ENCODE measurements at regions not wholly inside any gene's neighbourhood (a gene's known extent, or its start where the extent isn't known, plus 50 kb on each side); places are given as distances from the start of the nearest gene placed in this dataset.

DNA sequence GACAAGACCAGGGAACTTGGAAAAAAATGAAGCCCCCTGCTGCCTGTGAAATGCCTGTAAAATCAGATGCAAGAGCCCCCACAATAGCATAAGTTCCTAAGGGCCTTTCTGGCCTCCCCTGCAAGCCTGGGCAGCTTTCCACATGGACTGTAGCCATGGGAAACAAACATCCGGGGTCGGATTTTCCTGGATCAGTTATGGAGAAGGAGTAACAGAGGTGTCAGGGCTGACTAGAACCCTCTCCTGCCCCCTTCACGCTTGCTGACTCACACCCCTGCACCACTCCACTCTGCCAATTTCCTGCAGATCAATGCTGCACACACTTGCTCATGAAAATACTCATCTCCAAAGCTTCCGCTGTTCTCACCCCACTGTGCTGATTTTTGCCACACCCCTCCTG is 258.6 kb downstream of the CBLN1 start:
- Histone ChIP-seq H3K27me3 (no peaks in the 10 kb centered on the region), H3K9me3 (no peaks in the 10 kb centered on the region), H3K4me3 (no peak overlapping the region), H3K36me3 (no peaks in the 10 kb centered on the region)
- DNase-seq = peak; percentile 90

DNA sequence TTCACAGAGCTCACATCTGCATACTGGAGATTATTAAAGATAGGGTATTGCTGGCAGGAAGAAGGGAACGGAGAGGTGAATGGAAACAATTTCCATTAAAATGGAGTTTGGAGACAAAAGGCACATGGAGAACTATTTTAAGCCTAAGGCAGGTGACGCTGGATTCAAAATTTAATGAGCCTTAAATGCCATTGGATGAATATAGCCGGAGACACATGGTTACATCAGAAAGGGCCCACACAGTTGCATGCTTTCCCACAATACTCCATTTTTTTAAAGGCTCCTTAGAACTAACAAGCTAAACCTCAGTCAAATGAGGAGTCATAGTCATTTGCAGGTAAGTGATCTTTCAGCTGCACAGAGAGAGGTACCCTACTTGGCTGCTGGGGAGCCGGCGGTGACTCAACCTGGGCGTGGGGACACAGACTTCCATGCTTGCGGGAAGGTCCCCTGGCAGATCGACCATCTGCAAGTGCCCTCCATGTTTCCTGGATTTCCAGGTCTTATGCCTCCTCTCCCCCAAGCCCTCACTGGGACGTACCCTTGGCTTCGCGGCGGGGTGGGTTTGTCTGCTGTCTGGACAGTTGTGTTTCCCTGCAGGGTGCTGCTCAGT is 259.2 kb downstream of the CBLN1 start:
- Histone ChIP-seq H3K27me3 (no peaks in the 10 kb centered on the region), H3K36me3 (no peaks in the 10 kb centered on the region), H3K9me3 (no peaks in the 10 kb centered on the region), H3K4me3 (no peak overlapping the region)
- DNase-seq = peak; percentile 9

- no peak for DNase-seq
- no peaks in the 10 kb centered on the region for H3K9me3 ChIP-seq
- no peaks in the 10 kb centered on the region for H3K27me3 ChIP-seq
- no peaks in the 10 kb centered on the region for H3K36me3 ChIP-seq
- H3K4me3 ChIP-seq = no peak overlapping the region
Measured at GRCh38 chr16:49021136-49021535, 260.5 kb downstream of the CBLN1 start.

- no peak overlapping the region for H3K4me3 ChIP-seq
- no peaks in the 10 kb centered on the region for H3K36me3 ChIP-seq
- no peak for DNase-seq
- no peaks in the 10 kb centered on the region for H3K27me3 ChIP-seq
- H3K9me3 ChIP-seq = no peaks in the 10 kb centered on the region
Measured at GRCh38 chr16:49020436-49020835, 261.2 kb downstream of the CBLN1 start.

- Histone ChIP-seq H3K9me3 (no peaks in the 10 kb centered on the region), H3K4me3 (no peak overlapping the region), H3K27me3 (no peaks in the 10 kb centered on the region), H3K36me3 (no peaks in the 10 kb centered on the region)
- no peak for DNase-seq
Measured at GRCh38 chr16:49019831-49020230, 261.8 kb downstream of the CBLN1 start.

- DNase-seq = peak; percentile 18
- no peak overlapping the region for H3K4me3 ChIP-seq
Measured at GRCh38 chr16:49019081-49019633, 262.5 kb downstream of the CBLN1 start.

GRCh38 chr16:49018259-49018931 is 263.2 kb downstream of the CBLN1 start:
- no peaks in the 10 kb centered on the region for H3K36me3 ChIP-seq
- no peaks in the 10 kb centered on the region for H3K9me3 ChIP-seq
- DNase-seq = no peak
- no peaks in the 10 kb centered on the region for H3K27me3 ChIP-seq
- no peak overlapping the region for H3K4me3 ChIP-seq

More at GRCh38 chr16:49019081-49019633, 262.5 kb downstream of the CBLN1 start:
- no peaks in the 10 kb centered on the region for H3K9me3 ChIP-seq
- no peaks in the 10 kb centered on the region for H3K36me3 ChIP-seq
- H3K27me3 ChIP-seq = no peaks in the 10 kb centered on the region

DNA sequence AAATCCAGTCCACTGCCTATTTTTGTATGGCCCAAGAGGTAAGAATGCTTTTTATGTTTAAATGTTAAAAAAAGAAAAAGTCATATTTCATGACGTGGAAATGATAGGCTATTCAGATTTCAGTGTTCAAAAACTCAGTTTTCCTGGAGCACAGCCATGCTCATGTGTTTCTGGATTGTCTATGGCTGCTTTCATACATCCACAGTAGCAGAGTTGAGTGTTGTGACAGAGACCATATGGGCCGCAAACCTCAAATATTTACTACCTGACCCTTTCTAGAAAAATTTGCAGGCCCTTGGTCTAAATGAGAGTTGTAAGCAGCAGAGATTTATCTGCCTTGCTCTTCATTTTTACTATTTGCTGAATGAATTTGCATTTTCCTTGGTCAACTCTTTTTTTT is 264.1 kb downstream of the CBLN1 start:
- Histone ChIP-seq H3K4me3 (no peak overlapping the region), H3K9me3 (no peaks in the 10 kb centered on the region), H3K27me3 (no peaks in the 10 kb centered on the region), H3K36me3 (no peaks in the 10 kb centered on the region)
- no peak for DNase-seq

GRCh38 chr16:49016461-49016860 is 265.2 kb downstream of the CBLN1 start:
- no peak for DNase-seq
- no peaks in the 10 kb centered on the region for H3K36me3 ChIP-seq
- no peaks in the 10 kb centered on the region for H3K9me3 ChIP-seq
- H3K27me3 ChIP-seq = no peaks in the 10 kb centered on the region
- H3K4me3 ChIP-seq = no peak overlapping the region

- DNase-seq = no peak
- Histone ChIP-seq H3K27me3 (no peaks in the 10 kb centered on the region), H3K4me3 (no peak overlapping the region), H3K9me3 (no peaks in the 10 kb centered on the region), H3K36me3 (no peaks in the 10 kb centered on the region)
Measured at GRCh38 chr16:49015225-49015592, 266.4 kb downstream of the CBLN1 start.

DNA sequence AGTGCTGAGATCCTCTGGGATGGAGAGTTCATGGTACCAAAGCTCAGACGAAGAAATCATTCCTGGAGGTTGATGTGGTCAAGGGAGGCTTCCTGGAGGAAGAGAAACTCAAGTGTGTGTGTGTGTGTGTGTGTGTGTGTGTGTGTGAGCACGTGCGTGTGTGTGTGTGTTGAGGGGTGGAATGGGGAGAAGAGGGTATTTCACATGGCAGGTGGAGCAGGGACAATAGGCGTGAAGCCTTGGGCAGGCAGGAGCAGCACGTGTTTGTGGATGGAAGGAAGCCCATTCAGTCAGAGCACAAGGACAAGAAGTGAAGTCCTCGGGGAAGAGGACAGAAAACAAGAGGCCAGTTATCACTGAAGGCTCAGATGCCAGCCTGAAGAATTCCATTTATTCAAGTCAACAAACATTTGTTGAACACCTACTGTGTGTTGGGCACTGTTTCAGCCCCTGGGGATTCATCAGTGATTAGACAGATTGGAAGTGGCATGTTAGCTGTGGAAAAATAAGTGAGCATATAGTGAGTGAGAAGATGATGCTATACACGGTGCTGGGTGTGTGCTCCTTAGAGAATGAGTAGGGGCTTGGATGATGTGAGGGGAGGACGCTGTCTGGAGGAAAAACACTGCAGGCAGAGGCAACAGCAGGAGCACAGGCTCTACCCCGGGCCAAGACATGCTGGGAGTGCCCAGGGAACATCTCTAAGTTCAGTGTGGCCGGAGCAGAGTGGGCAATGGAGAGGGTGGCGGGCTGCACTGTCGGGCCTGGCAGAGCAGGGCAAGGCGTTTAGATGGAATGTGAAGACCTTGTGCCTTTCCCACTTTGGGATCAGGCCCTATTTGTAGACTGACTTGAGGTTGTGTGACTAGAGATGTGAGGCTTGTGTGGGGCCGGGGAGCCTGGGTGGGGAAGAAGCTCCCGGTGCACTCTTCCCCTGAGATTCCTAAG is 267.1 kb downstream of the CBLN1 start:
- H3K36me3 ChIP-seq = no peaks in the 10 kb centered on the region
- no peak for DNase-seq
- H3K9me3 ChIP-seq = no peaks in the 10 kb centered on the region

DNA sequence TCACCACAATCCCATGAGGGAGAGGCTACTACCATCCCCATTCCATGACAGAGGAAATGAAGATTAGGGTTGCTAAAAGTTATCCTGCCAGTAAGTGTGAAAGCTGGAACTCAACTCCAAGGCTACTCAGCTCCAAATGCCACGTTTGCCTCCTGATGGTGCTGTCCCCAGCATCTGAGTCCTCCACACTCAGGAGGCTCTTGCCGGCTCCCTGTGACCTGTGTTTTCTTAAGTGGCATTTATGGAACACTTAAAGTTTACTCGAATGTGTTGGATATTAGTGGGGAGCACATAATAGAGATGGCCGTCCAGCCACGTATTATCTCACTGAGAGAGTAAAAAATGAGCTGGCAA is 267.9 kb downstream of the CBLN1 start:
- Histone ChIP-seq H3K36me3 (no peaks in the 10 kb centered on the region), H3K4me3 (no peak overlapping the region), H3K27me3 (no peaks in the 10 kb centered on the region), H3K9me3 (no peaks in the 10 kb centered on the region)
- no peak for DNase-seq

More for the DNA sequence above, 267.1 kb downstream of the CBLN1 start:
- H3K4me3 ChIP-seq = no peak overlapping the region
- H3K27me3 ChIP-seq = no peaks in the 10 kb centered on the region

- DNase-seq = peak; percentile 23
- H3K9me3 ChIP-seq = no peaks in the 10 kb centered on the region
- H3K36me3 ChIP-seq = no peaks in the 10 kb centered on the region
- no peak overlapping the region for H3K4me3 ChIP-seq
- no peaks in the 10 kb centered on the region for H3K27me3 ChIP-seq
Measured at GRCh38 chr16:49012961-49013726, 268.5 kb downstream of the CBLN1 start.

- no peak for DNase-seq
- Histone ChIP-seq H3K36me3 (no peaks in the 10 kb centered on the region), H3K27me3 (no peaks in the 10 kb centered on the region), H3K9me3 (no peaks in the 10 kb centered on the region), H3K4me3 (no peak overlapping the region)
Measured at GRCh38 chr16:49011901-49012300, 269.7 kb downstream of the CBLN1 start.

GRCh38 chr16:49010879-49011278 is 270.8 kb downstream of the CBLN1 start:
- Histone ChIP-seq H3K9me3 (no peaks in the 10 kb centered on the region), H3K27me3 (no peaks in the 10 kb centered on the region), H3K4me3 (no peak overlapping the region), H3K36me3 (no peaks in the 10 kb centered on the region)
- no peak for DNase-seq

DNA sequence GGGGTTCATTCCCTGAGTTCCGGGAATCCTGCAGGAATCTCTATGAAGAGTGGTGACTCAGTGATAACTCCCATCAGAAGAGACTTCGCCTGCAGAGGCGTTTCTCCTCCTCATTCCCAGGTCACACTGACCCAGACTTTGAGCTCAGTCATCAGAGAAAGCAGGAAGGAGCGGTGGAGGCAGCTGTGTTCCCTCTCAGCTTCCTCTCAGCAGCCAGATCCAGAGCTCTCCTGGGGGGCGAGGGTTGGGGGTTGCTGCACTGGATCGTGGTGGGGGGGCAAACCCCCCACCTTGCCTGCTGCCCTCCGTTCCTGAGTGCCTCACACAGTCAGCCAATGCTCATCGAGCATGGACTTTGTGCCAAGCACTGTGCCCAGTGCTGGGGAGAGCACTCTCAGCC is 271.2 kb downstream of the CBLN1 start:
- Histone ChIP-seq H3K36me3 (no peaks in the 10 kb centered on the region), H3K27me3 (no peaks in the 10 kb centered on the region), H3K4me3 (no peak overlapping the region), H3K9me3 (no peaks in the 10 kb centered on the region)
- DNase-seq = no peak

DNA sequence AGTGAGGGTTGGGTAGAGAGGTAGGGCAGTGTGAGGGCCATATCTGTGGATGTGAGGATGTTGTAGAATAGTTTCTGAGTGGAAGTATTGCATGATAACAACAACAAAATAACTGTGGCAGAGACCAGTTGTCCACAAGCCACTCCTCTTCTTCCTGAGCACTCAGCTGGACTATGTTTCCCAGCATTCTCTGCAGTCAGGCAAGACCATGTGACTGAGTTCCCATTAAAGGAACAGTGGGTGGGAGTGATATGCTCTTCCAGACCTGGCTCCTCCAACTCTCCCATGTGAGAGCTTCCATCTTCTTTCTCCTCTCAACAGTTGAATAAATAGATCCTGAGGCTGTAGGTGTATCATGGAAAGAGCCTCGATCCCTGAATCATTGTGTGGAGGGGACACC is 272.4 kb downstream of the CBLN1 start:
- no peak for DNase-seq
- H3K9me3 ChIP-seq = no peaks in the 10 kb centered on the region
- no peaks in the 10 kb centered on the region for H3K36me3 ChIP-seq
- H3K27me3 ChIP-seq = no peaks in the 10 kb centered on the region
- H3K4me3 ChIP-seq = no peak overlapping the region

Data from MG63 (cell line).